Activated CD4-positive, alpha-beta T cell treated with anti-CD3 and anti-CD28 coated beads, Interleukin-2, amount 50 U/mL, for 48 hours (primary cell): ENCODE measurements at regions not wholly inside any gene's neighbourhood (a gene's known extent, or its start where the extent isn't known, plus 50 kb on each side); places are given as distances from the start of the nearest gene placed in this dataset.
"Not testable (repeated sequence)": the region's sequence is repeated elsewhere in the genome, so short reads cannot be mapped to it uniquely, and the experiment has no call there.

Source experiments
- DNase-seq, 2 experiments: peaks; one replicate each; pipeline ENCODE4 v3.0.0-alpha.2; 2020

DNA sequence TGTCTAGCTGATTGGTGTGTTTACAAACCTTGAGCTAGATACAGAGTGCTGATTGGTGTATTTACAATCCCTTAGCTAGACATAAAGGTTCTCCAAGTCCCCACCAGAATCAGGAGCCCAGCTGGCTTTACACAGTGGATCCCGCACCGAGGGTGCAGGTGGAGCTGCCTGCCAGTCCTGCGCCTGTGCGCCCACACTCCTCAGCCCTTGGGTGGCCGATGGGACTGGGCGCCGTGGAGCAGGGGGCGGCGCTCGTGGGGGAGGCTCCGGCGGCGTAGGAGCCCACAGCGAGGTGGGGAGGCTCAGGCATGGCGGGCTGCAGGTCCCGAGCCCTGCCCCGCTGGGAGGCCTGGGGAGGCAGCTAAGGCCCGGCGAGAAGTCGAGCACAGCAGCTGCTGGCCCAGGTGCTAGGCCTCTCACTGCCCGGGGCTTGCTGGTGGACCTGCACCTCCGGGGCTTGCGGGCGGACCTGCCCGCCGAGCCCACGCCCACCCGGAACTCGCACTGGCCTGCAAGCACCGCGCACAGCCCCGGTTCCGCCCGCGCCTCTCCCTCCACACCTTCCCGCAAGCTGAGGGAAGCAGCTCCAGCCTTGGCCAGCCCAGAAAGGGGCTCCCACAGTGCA is 51.0 kb upstream of the CDYL start:
- DNase-seq: not testable (repeated sequence)

DNA sequence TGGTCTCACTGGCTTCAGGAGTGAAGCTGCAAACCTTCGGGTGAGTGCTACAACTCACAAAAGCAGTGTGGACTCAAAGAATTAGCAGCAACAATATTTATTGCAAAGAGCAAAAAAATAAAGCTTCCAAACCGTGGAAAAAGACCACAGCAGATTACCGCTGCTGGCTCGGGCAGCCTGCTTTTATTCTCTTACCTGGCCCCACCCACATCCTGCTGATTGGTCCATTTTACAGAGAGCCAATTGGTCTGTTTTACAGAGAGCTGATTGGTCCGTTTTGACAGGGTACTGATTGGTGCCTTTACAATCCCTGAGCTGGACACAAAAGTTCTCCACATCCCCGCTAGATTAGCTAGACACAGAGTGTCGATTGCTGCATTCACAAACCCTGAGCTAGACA is 51.5 kb upstream of the CDYL start:
- DNase-seq: not testable (repeated sequence)

DNA sequence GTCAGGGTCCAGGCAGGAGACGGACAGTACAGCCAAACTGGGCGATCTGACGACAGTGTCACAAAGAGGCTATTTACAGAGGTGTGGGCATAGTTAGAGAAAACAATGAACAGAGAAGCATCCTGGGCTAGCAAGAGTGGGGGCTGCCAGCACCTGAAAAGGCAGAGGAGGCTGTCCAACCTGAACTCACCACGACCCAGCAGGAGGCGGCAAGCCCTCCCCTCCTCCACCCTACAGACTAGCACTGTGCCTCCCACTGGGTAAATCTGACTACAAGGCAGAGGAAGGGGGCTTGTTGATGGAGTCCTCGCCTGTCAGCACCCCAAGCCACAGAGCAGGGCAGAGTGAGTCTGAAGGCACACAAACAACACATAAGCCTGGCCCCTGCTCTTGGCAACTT is 52.8 kb upstream of the CDYL start:
- no peak for DNase-seq

DNA sequence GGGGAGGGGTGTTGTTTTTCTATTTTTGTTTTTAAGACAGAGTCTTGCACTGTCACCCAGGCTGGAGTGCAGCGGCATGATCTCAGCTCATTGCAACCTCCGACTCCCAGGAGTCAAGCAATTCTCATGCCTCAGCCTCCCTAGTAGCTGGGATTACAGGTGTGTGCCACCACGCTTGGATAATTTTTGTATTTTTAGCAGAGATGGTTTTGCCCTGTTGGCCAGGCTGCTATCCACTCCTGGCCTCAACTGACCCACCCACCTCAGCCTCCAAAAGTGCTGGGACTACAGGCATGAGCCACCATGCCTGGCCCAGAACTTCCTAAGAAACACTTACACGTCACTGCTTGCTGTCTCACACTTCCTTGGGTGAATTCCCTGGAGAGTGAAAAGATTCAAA is 54.8 kb upstream of the CDYL start:
- not testable (repeated sequence) for DNase-seq

DNA sequence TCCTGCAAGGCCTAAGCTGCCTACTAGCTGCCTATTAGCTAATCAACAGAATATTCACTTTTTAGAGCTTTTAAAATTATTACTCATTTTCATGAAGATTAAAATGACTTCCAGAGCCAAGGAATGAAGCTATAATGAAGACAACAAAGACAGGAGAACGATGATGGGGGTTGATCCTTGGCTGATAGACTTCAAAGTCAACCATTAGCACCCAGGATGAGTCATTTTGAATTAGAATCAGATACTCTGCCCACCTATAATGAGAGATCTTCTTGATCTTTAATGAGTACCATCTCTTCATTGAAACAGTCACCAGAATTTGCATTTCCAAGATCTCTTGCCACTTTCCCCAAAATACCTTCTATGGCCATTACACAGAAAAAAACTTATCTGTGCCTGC is 56.7 kb upstream of the CDYL start:
- no peak for DNase-seq

DNA sequence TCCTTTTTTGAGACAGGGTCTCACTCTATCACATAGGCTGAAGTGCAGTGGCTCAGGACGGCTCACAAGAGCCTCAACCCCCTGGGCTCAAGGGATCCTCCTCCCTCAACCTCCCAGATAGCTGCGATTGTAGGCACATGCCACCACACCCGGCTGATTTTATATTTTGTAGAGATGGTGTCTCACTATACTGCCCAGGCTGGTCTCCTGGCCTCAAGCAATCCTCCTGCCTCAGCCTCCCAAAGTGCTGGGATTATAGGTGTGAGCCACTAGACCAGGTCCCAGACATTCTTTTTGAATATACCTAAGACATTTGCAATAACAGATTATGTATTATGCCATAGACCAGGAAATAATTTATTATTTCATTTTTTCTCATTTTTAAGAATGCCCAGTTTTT is 58.3 kb upstream of the CDYL start:
- DNase-seq: no peak

DNA sequence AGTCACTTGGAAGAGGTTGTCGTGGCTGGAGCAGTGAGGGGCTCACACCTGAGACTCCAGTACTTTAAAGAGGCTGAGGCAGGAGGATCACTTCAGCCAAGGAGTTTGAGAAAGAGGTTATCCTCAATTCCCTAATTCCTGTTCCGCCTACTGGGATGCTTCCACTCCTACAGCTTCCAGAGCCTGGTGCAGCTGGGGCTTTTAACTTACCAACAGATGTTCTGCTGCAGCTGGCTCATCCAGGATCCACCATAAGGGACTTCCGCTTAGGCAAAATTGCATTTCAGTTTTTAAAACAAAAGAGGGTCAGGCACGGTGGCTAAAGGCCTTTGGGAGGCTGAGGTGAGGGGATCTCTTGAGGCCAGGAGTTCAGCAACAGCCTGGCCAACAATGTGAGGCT is 59.1 kb upstream of the CDYL start:
- DNase-seq: no peak

DNA sequence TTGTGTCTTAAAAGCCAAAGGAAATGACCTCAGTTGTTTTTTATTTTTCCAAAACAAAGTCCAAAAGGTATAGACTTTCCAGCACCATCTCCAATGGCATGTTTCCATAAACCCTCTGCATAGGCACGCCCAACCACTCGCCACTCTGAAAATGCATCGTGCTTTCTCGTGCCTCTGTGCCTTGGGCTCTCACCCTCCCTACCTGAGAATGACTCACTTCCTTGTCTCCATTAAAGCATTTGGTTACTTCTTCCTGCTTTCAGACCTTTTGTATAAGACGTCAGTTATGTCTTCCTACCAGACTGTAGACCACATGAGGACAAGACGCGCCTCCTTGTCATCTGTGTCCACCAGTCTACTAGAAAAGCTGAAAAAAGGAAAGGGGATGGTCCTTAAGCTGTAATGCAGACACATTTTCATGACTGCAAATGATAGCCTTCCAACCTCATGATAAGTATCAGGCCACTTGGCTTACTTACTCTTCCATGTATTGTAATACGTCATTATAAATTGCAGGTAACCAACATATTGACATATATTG is 61.2 kb upstream of the CDYL start:
- no peak for DNase-seq

DNA sequence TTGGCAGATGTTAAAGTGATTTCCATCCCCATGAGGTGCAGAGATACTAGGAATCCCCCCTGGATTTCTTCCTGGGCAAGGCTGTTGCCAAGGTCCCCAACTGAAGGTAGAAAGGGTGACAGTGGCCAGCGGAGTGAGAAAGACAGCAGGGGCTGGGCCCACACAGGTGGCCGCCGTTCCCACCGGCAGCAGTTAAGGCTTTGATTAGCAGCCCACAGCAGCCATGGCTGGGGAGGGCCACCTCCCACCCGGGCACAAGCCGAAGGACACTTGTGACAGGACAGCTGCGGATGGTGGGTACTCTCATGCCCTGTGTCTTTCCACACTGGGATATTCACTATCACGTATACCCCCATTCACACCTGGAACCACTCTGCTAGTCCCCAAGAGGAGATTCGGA is 63.9 kb upstream of the CDYL start:
- no peak for DNase-seq

DNA sequence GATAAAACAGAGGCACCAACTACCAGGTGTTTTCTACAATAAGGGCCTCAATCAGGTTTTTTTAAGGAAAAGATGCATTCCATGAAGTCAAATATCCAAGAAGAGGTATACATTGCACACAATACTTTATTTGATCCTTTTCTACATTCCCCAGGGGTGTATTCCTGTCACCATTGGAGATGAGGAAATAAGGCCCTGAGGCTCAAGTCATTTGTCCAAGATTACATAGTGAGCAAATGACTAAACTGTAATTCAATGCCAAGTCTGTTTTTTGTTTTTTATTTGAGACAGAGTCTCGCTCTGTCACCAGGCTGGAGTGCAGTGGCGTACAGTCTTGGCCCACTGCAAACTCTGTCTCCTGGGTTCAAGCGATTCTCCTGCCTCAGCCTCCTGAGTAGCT is 69.2 kb upstream of the CDYL start:
- no peak for DNase-seq

DNA sequence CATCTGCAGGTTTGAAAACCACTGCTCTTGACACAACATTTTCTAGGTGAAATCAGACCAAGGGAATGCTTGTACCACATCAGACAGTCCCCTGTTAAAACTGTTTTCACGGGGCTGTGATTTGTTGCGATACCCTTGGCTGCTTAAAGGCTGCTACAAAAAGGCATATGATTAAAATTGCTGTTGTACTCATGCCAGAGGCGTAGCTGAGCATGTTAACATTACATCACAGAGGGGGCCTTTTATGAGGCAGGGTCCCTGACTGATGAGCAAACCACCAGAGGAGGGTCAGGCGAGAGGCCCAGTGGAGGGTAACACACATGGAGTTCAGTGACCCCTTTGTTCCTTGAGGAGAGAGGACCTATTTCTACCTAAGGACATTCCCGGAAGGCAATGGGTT is 70.4 kb upstream of the CDYL start:
- no peak for DNase-seq

DNA sequence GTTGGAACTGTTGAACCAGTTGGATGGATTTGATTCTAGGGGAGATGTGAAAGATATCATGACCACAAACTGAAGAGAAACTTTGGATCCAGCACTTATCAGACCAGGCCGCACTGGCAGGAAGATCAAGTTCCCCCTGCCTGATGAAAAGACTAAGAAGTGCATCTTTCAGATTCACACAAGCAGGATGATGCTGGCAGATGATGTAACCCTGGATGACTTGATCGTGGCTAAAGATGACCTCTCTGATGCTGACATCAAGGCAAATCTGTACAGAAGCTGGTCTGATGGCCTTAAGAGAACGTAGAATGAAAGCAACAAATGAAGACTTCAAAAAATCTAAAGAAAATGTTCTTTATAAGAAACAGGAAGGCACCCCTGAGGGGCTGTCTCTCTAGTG is 72.8 kb upstream of the CDYL start:
- no peak for DNase-seq

DNA sequence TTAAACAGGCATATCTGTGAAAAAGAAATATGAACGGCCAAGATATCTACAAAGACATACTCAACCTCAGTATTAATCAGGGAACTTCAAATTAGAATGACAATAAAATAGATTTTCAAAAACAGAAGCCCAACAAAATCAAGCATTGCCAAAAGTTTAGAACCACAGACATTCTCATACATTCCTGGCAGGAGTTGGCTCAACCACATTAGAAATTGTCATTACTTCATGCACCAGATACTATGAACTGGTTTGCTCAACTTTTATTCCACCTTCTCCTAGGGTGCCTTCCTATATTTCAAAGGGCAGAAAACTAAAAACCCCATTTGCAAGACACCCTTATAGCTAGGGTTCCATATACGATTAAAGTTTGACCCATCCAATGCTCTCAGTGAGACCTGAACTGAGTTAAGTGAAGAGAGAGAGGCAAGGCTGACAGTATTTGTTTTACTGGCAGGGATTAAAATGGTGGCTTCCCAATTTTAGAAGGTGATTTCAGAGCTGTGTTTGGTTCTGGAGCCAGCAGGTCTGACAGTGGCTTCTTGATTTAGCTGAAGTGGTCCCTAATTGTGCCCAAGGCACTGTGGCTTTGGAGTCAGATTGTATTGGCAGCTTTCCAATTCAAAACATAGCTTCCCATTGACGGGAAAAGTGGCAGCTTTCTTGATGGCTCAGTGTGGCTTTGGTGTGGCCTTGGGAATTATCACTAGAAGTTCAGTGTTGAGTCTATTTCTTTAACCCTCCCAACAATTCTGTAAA is 77.1 kb upstream of the CDYL start:
- no peak for DNase-seq

DNA sequence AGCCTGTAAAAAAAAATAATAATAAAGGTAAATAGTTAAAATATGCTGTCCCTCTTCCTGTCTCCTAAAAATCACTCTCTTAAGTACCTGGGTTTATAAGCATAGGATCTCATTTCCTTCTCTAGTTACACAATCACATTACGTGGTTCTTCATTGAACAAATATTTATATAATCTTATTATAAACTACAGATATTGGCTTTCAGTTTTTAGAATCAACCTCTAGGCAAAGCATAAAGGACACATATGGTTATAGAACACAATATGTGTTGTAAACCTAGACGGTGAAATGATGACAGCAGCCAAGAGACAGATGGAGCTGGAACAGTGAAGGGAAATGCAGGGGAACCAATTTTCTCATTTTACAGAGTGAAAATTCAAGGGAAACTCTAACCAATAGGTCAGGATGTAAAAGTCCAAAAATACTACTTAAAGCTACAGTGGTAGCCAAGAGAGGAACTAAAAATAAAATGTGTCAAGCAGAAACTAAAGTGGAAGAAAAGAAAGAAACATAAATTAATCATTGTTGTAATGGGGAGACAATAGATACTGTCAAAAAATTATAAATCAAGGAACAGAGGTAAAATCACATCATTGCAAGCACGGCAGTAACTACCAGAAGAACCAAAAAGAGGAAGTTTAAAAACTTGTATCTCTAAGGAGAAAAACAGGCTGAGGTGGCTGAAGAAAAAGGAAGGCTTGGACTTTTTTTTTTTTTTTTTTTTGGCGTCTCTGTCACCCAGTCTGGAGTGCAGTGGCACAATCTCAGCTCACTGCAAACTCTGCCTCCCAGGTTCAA is 82.8 kb upstream of the CDYL start:
- no peak for DNase-seq

DNA sequence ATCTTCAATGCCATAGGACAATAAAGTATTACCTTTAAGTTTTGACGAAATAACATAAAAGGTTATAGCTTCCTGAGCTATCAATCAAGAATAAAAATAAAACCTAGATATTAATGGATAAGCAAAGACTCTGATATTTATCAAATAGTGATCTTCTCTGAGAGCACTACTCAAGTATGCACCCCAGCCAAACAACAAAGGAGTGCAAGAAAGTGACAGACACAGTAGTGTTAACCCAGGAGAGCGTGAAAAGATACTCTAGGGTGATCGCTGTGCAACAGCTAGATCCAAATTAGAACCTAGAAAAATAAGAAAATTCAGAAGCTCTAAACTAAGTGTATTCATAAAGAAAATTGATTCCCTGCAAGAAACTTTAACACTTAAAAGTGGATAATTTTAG is 83.5 kb upstream of the CDYL start:
- DNase-seq: no peak

DNA sequence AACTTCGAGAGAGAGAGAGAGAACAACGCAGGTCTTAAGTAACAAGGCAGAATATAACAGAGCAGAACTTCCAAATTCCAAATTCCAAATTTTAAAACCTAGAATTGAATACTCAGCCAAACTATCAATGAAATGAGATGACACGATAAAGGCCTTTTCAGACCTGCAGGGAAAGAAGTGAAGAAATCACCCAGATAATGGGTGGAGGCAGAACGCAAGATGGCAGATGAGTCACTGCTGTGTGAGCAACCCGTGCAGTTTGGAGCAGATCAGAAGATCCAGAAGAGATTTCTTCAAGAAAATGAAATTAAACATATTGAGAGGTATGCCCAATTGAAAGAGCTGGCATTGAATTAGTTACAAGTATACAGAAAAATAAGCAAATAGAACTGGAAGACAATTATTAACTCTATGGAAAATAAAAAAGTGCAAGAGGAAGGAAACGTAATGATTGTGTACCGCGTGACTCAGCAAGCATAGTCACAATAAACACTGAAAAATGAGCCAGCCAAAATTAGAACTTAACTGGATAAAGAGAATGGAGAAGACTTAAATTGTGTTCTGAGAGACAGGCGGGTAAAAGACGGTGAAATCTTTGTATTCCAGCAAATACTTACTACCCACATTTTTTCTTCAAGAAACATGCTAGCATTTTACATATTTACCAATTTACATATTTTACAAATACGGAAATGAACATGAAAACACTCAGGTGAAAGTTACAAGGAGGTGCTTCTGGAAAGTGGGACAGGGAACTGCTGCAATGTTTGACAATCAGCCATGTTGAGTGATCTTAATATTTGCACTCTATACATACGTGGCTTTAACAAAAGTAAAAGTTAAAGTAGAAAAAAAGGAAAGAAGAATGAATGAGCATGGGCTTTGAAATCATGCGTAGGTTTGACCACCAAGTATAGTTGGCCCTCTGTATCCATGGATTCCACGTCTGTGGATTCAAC is 87.9 kb upstream of the CDYL start:
- no peak for DNase-seq

DNA sequence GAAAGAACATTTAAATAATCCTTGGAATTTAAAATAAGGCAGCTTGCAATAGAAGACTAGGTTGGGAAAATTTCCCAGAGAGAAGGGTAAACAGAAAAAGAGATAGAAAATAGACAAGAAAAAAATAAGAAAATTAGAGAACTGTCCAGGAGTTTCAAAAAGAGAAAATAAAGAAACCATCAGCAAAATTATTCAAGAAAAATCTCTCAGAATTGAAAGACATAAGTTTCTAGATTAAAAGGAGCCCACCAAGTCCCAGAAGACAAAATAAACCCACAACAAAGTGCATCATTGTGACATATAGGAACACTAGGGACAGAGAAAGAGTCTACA is 88.6 kb upstream of the CDYL start:
- DNase-seq: no peak

DNA sequence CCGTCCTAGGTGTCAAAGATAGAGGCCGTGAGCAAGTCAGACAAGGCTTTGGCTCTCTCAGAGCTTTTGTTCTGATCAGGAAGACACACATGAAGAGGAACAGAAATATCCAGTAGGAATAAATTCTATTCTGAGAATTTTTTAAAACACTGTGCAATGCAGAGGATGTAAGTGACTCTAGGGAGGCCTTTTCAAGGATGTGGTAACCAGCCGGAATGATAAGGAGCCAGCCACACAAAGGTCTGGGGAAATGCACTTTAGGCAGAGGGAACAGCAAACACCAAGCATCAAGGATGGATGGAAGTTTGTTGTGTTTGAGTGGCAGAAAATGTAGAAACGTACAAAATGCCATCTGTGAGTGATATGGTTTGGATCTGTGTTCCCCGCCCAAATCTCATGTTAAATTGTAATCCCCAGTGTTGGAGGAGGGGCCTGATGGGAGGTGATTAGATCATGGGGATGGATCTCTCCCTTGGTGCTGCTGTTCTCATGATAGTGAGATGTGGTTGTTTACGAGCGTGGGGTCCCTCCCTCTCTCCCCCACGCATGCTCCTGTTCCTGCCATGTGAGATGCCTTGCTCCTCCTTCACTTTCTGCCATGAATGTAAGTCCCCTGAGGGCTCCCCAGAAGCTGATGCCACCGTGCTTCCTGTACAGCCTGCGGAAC is 93.6 kb upstream of the CDYL start:
- DNase-seq: no peak

DNA sequence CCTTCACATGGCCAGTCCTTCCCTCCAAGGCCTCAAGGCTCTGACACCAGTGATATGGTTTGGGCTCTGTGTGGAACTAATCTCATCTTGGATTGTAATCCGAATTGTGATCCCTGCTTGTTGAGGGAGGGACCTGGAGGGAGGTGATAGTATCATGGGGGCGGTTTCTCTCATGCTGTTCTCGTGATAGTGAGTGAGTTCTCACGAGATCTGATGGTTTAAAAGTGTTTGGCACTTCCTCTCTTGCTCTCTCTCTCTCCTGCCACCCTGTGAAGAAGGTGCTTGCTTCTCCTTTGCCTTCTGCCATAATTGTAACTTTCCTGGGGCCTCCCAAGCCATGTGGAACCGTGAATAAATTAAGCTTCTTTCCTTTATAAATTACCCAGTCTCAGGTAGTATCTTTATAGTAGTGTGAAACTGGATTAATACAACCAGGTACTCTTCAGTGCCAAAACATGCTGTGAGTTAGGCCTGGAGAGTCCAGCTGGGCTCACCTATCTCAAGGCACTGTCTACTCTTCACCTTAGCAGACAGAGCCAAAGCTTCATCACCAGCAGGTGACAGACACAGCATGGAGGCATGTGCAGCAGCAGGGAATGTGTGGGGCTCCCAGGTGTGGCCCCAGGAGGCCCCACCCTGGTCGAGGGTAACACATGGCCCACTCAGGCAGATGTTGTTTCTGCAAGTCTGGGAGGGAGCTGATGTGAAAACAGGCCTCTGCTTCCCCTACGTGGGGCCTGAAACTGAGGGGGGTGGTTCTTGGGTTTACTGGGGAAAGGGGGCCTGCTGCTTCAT is 97.5 kb upstream of the CDYL start:
- DNase-seq: no peak

DNA sequence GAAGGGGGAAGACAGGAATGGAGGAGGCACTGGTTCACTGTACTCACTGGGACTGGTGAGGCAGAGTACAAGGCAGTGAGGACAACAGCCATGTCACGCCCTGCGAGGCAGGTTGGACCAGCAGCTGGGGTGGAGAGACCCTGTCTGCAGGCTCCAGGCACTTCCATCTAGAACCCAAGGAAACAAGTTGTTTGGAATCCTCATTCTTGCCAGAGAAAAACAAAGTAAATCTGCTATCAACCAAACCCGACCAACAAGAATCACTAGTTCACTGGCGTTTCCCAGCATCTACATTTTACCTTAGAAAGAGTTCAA is 98.5 kb upstream of the CDYL start:
- DNase-seq: no peak

DNA sequence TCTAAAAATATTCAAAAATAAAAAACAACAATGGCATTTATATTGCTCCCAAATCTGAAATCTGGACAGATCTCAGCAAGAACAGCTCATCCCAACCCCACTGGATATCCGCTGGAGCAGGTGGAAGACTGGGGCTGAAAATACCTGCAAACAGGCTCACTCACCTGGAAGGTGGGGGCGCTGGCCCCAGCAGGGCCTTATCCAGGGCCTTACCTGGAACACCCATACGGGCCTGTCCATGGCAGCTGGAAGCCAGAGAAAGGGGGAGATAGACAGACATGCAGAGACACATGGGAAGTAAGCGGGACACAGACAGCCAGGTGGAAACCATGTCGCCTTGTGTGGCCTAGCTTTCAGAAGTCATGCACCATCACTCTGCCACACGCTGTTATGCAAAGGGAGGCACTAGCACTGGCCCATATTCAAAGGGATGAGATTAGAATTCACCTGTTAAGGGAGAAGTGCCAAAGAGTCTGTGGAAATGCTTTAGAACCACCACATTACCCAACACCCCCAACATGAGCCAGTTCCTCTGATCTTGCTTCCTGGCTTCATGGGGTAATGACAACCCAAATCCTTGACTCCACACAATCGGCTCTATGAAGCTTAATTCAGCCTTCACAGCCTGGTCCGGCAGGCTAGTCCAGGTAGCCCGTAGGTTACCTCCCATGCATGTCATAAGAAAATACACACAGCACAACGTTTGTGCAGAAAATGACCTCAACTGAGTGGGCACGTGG is 99.0 kb upstream of the CDYL start:
- no peak for DNase-seq
